HEK293T (cell line): ENCODE measurements at regions not wholly inside any gene's neighbourhood (a gene's known extent, or its start where the extent isn't known, plus 50 kb on each side); places are given as distances from the start of the nearest gene placed in this dataset.

Source experiments
- BHLHE40 ChIP-seq: fragments of 450-650 bp; IDR thresholded peaks from 2 replicates; pipeline ENCODE4 v1.6.1; 2016; ENCODE audit warnings: mild to moderate bottlenecking, moderate library complexity, borderline replicate concordance
- HDGF ChIP-seq: fragments of 450-650 bp; IDR thresholded peaks from 2 replicates; pipeline ENCODE4 v1.6.1; 2017; ENCODE audit warnings: antibody characterized with exemption, borderline replicate concordance
- TARDBP ChIP-seq: fragments of 450-650 bp; IDR thresholded peaks from 2 replicates; pipeline ENCODE4 v1.6.1; 2016
- TF ChIP-seq, protein P1 (sequence below): fragments of 450-650 bp; IDR thresholded peaks from 2 replicates; pipeline ENCODE4 v1.6.1; 2016

DNA sequence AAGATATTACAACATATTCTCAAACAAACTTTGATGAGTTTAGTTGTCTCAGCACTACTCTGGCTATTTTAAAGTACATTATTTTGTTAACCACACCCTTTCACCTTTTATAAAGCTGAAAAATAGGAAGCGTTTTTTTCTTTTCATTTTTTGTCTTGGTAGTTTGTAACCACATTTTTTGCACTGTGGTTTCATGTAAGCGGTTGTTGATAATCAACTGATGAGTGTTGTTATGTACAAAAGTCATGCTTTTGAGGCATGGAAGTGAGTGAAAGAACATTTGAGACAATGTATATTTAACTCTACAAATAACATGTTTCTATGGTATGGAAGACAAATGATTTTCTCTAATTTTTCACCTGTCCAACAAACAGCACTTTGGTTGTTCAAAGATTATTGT is 52.1 kb upstream of the ATP2B1 start:
- TF ChIP-seq, protein P1, sequence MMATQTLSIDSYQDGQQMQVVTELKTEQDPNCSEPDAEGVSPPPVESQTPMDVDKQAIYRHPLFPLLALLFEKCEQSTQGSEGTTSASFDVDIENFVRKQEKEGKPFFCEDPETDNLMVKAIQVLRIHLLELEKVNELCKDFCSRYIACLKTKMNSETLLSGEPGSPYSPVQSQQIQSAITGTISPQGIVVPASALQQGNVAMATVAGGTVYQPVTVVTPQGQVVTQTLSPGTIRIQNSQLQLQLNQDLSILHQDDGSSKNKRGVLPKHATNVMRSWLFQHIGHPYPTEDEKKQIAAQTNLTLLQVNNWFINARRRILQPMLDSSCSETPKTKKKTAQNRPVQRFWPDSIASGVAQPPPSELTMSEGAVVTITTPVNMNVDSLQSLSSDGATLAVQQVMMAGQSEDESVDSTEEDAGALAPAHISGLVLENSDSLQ = no peak
- TF ChIP-seq BHLHE40 = no peak
- TF ChIP-seq TARDBP = no peak
- no peak for TF ChIP-seq HDGF
